Astrocyte (in vitro differentiated cells and primary cell): ENCODE measurements at regions not wholly inside any gene's neighbourhood (a gene's known extent, or its start where the extent isn't known, plus 50 kb on each side); places are given as distances from the start of the nearest gene placed in this dataset.

Experiments
- DNase-seq: peaks from one replicate; pipeline ENCODE4 v3.0.0-alpha.2; 2010; ENCODE audit warnings: low read depth
- FAIRE-seq: peaks from 2 replicates; lab custom pipeline; 2011; peaks lifted over from hg19 to GRCh38; lab: Jason Lieb, UNC
- H2AFZ ChIP-seq: 2 replicates; pipeline ENCODE4 v1.6.0; 2012; ENCODE audit warnings: low read depth, low read length, inconsistent platforms
- H3K27ac ChIP-seq: 2 replicates; pipeline ENCODE4 v1.5.1; 2011; ENCODE audit warnings: low read depth, low read length, inconsistent platforms
- H3K27me3 ChIP-seq: 2 replicates; pipeline ENCODE4 v1.6.0; 2011; ENCODE audit warnings: low read length, inconsistent platforms; ENCODE audit not compliant: insufficient read depth
- H3K36me3 ChIP-seq: 2 replicates; pipeline ENCODE4 v1.5.1; 2011; ENCODE audit warnings: low read length, inconsistent platforms; ENCODE audit not compliant: insufficient read depth
- H3K4me1 ChIP-seq: 2 replicates; pipeline ENCODE4 v1.5.1; 2011; ENCODE audit warnings: low read length, inconsistent platforms; ENCODE audit not compliant: insufficient read depth
- H3K4me2 ChIP-seq: 2 replicates; pipeline ENCODE4 v1.6.0; 2012; ENCODE audit warnings: low read length, inconsistent platforms
- H3K4me3 ChIP-seq: 2 replicates; pipeline ENCODE4 v1.5.1; 2011; ENCODE audit warnings: low read depth, mild to moderate bottlenecking, low read length, inconsistent platforms; ENCODE audit not compliant: insufficient read depth
- H3K79me2 ChIP-seq: 2 replicates; pipeline ENCODE4 v1.6.0; 2012; ENCODE audit warnings: mild to moderate bottlenecking, low read length, inconsistent platforms; ENCODE audit not compliant: insufficient read depth
- H3K9ac ChIP-seq: 2 replicates; pipeline ENCODE4 v1.6.0; 2012; ENCODE audit warnings: mild to moderate bottlenecking, low read length, inconsistent platforms
- H3K9me3 ChIP-seq: 2 replicates; pipeline ENCODE4 v1.5.1; 2012; ENCODE audit warnings: low read depth, mild to moderate bottlenecking, low read length, inconsistent platforms; ENCODE audit not compliant: insufficient read depth
- H4K20me1 ChIP-seq: 2 replicates; pipeline ENCODE4 v1.6.0; 2012; ENCODE audit warnings: low read length, inconsistent platforms; ENCODE audit not compliant: insufficient read depth
- H3K27ac Mint-ChIP-seq: one replicate; pipeline ENCODE4 v1.8.0; 2021; ENCODE audit warnings: mild to moderate bottlenecking, mixed read lengths; ENCODE audit not compliant: unreplicated experiment
- H3K27me3 Mint-ChIP-seq: one replicate; pipeline ENCODE4 v1.8.0; 2021; ENCODE audit warnings: low read depth, mixed read lengths; ENCODE audit not compliant: unreplicated experiment
- H3K36me3 Mint-ChIP-seq: one replicate; pipeline ENCODE4 v1.8.0; 2021; ENCODE audit warnings: low read depth, mixed read lengths; ENCODE audit not compliant: unreplicated experiment
- H3K4me1 Mint-ChIP-seq: one replicate; pipeline ENCODE4 v1.8.0; 2021; ENCODE audit warnings: low read depth, mixed read lengths; ENCODE audit not compliant: unreplicated experiment
- H3K4me3 Mint-ChIP-seq: one replicate; pipeline ENCODE4 v1.8.0; 2021; ENCODE audit warnings: mild to moderate bottlenecking, moderate library complexity, mixed read lengths; ENCODE audit not compliant: unreplicated experiment
- H3K9me3 Mint-ChIP-seq: one replicate; pipeline ENCODE4 v1.8.0; 2021; ENCODE audit warnings: mild to moderate bottlenecking, mixed read lengths; ENCODE audit not compliant: unreplicated experiment
- EZH2 ChIP-seq: IDR thresholded peaks from 2 replicates; pipeline ENCODE4 v1.6.1; 2012; ENCODE audit warnings: mild to moderate bottlenecking, low read length, inconsistent platforms; ENCODE audit not compliant: insufficient read depth
- TF ChIP-seq, protein P1 (sequence below): IDR thresholded peaks from 2 replicates; pipeline ENCODE4 v1.5.1; 2011; ENCODE audit warnings: low read depth, mild to moderate bottlenecking, inconsistent platforms, low read length, moderate library complexity; ENCODE audit not compliant: insufficient read depth

DNA sequence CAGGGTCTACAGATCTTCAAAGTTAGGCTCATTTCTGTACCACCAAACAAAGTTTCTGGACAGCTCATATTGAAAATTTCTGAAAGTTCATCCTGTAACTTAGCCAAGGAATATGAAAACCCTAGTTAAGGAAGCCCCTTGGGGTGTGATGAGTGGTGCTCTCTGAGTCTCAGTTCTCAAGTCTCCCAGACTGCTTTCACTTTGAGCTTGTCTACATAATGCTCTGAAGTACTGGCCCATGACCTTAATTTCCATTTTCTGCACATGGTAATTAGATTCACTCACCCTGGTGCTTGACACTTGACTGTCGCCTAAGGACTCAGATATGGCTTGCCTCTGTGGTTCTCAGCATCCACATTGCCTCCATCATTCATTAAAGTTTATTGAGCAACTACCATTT is 51.7 kb upstream of the SATB2 start:
- no peaks in the 10 kb centered on the region for H3K9me3 Mint-ChIP-seq
- H3K4me1 Mint-ChIP-seq: no peaks in the 10 kb centered on the region
- Histone ChIP-seq H3K27ac (no peak overlapping the region), H4K20me1 (no peaks in the 10 kb centered on the region), H3K79me2 (no peaks in the 10 kb centered on the region), H3K9me3 (no peaks in the 10 kb centered on the region), H3K4me3 (no peak overlapping the region), H3K4me1 (no peaks in the 10 kb centered on the region), H3K9ac (no peak overlapping the region), H3K4me2 (no peak overlapping the region), H3K36me3 (no peaks in the 10 kb centered on the region), H2AFZ (no peak overlapping the region), H3K27me3 (no peaks in the 10 kb centered on the region)
- TF ChIP-seq, protein P1, sequence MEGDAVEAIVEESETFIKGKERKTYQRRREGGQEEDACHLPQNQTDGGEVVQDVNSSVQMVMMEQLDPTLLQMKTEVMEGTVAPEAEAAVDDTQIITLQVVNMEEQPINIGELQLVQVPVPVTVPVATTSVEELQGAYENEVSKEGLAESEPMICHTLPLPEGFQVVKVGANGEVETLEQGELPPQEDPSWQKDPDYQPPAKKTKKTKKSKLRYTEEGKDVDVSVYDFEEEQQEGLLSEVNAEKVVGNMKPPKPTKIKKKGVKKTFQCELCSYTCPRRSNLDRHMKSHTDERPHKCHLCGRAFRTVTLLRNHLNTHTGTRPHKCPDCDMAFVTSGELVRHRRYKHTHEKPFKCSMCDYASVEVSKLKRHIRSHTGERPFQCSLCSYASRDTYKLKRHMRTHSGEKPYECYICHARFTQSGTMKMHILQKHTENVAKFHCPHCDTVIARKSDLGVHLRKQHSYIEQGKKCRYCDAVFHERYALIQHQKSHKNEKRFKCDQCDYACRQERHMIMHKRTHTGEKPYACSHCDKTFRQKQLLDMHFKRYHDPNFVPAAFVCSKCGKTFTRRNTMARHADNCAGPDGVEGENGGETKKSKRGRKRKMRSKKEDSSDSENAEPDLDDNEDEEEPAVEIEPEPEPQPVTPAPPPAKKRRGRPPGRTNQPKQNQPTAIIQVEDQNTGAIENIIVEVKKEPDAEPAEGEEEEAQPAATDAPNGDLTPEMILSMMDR: no peak
- TF ChIP-seq EZH2: no peak
- H3K4me3 Mint-ChIP-seq: no peak overlapping the region
- no peak overlapping the region for H3K27ac Mint-ChIP-seq
- peaks cover 3% of the 10 kb centered on the region for H3K27me3 Mint-ChIP-seq
- FAIRE-seq (no peak), DNase-seq (no peak)
- H3K36me3 Mint-ChIP-seq: no peaks in the 10 kb centered on the region
